ENCODE measurements at regions not wholly inside any gene's neighbourhood (a gene's known extent, or its start where the extent isn't known, plus 50 kb on each side); places are given as distances from the start of the nearest gene placed in this dataset.

GRCh38 chr4:173699841-173700475 is 169.9 kb upstream of the HAND2 start:
- TF ChIP-seq CTCF (IDR thresholded peaks at IDR 0.05) (no peak), POLR2A (IDR thresholded peaks at IDR 0.05) (no peak)

All from right lobe of liver (tissue), 4 donors.